GM12873 (cell line): ENCODE measurements at regions not wholly inside any gene's neighbourhood (a gene's known extent, or its start where the extent isn't known, plus 50 kb on each side); places are given as distances from the start of the nearest gene placed in this dataset.

ENCODE experiments used
- TF ChIP-seq, protein P1 (sequence below): IDR thresholded peaks from 2 replicates; pipeline ENCODE4 v1.5.1; 2012; ENCODE audit warnings: low read depth, mild to moderate bottlenecking, moderate library complexity, low read length, control low read depth; ENCODE audit not compliant: insufficient read depth; ENCODE audit errors: missing control alignments

DNA sequence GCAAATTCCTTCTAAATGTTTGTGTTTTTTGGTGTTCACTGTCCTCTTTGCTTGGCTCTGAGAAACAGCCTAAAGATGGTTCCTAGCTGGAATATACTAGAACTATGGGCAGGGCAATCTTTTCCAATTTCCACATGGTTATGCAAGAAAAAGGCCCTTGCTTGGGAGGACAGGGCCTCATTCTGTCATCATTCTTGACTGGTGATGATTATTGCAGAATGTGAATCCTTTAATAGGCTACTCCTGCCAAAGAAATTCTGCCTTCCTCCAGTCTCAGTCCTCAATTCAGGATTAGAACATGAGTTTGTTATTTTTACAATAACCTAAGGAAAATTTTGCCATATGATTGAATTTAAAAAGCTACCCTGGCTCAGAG is 218.7 kb downstream of the HNMT start:
- TF ChIP-seq, protein P1, sequence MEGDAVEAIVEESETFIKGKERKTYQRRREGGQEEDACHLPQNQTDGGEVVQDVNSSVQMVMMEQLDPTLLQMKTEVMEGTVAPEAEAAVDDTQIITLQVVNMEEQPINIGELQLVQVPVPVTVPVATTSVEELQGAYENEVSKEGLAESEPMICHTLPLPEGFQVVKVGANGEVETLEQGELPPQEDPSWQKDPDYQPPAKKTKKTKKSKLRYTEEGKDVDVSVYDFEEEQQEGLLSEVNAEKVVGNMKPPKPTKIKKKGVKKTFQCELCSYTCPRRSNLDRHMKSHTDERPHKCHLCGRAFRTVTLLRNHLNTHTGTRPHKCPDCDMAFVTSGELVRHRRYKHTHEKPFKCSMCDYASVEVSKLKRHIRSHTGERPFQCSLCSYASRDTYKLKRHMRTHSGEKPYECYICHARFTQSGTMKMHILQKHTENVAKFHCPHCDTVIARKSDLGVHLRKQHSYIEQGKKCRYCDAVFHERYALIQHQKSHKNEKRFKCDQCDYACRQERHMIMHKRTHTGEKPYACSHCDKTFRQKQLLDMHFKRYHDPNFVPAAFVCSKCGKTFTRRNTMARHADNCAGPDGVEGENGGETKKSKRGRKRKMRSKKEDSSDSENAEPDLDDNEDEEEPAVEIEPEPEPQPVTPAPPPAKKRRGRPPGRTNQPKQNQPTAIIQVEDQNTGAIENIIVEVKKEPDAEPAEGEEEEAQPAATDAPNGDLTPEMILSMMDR, result no peak

DNA sequence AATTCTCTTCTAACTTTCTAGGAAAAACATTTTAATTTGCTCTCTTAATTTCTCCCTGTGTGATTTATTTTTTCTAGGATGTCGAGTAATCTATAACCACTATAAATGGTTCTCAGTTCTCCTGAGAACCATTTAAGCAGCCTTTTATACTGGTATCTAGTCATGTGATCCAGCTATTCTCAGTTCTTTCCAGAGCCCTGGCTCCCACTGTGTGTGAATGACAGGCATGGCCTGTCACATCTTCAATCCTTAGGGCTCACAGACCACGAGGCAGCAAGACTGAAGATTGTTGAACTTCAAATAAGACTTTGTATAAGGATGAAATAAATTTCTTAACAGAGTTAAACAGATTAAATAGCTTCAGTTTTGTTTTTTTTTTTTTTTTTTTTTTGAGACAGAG is 219.4 kb downstream of the HNMT start:
- TF ChIP-seq, protein P1, result no peak

DNA sequence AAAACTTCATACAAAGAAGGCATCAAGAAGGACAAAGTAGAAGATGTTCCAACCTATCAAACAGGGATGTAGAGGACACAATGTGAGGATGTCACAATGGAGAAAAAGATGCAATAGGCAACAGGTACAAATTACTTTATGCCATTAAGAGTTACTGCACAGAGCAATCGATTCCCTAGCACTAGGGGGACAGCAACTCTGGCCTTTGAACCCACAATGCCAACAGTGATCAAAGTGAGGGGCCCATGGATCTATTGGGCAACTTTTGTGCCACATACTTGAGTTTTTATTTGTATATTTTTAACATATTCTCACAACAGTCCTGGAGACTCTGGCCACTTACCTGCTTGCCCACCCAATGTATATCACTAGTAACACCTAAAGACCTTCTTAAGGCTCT is 220.2 kb downstream of the HNMT start:
- TF ChIP-seq, protein P1, result no peak

DNA sequence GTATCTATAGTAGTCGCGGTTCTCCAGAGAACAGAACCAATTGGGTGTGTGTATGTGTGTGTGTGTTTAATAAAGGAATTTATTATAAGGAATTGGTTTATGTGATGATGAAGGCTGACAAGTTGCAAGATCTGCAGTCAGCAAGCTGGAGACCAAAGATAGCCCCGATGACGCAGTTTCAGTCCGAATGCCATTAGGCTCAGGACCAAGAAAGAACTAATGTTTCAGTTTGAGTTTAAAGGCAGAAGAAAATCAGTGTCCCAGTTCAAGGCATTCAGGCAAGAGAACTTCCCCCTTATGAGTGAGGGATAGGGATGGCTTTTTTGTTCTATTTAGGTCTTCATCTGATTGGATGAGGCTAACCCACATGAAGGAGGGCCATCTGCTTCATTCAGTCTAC is 221.6 kb downstream of the HNMT start:
- TF ChIP-seq, protein P1, result no peak

DNA sequence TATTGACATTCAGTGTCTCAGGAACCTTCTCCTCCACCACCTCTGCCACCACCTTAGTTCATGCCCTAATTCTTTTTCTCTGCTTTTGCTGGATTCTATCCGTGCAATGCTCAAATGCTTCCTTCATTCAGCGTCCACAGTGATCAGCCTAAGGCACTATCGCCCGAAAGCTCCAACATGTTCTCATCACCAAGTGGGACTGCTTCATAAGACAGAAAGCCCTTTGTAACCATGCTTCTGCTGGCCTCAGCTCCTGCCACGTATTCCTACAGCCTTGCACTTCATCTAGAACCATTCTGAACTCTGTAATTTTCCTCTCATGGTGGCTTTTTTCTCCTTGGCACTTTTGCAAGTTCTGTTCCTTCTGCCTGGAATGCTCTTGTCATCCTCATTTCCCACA is 222.9 kb downstream of the HNMT start:
- TF ChIP-seq, protein P1, result no peak

DNA sequence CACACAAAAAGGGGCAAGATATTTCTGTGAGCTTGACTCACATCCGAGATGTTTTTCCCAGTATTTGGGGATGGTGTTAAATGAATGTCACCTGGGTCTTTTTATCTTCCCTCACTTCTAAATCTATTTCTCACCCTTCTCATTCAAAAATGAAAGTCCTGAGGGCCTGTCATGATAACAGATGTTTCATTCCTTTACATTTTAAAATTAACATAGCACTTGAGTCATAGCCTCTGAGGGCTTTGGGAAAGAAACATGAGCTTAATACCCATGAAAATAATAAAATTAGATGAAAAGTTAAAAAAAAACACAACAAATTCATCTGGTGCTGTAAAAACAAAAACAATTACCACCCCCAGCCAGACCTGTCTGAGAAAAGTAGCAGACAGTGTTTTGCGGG is 226.7 kb downstream of the HNMT start:
- TF ChIP-seq, protein P1, result no peak

DNA sequence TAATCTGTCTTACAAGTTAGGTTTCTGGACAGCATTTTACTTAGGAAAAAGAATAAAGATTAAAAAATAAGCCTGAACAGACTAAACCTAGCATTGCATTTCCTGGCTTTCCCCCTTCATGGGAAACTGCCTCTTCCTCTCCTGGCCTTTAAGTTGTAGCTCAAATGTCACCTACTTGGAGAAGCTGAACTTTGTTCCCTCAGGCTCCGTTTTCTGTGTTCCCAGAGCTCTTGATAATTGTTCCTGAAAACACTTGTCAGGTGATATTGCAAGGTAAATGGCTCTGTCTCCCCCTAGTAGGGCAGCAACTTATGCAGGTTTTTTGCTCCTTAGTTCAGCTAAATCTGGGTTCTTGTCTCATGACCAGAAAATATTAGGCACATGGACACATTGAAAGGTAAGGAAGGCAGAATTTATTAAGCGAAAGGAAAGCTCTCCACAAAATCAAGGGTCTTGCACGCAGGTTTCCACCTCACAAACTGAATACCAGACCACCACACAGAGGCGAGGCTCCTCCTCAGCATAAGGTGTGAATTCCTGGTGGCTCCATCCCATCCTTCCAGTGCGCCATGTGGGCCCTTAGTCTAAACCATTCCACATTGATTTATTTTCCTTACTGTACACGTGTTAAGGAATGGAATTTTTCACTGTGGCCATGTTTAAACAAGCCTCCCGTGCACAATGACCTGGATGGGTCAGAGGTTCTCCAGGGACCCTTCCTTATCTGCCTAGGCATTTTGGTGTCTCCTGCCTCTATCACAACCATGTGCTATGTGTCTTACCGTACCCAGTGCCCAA is 229.3 kb downstream of the HNMT start:
- TF ChIP-seq, protein P1, result no peak

DNA sequence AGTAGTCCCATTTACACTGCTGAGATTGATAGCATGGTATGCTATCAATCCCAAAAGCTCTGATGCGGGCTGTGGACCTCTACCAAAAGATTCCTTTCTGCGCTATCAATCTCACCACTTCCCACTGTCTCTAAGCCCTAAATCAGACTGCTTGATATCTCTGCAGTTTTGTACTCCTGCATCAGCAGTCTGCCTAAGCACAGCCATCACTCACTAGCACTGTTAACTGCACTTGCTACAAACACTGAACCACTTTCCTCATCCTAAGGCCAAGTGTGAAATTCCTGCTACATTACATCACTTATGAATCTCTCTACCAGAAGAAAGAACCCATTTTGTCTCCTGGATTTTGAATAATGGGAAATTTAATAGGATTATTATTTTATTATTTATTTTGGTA is 237.0 kb downstream of the HNMT start:
- TF ChIP-seq, protein P1, result no peak
